Skeletal muscle satellite cell (primary cell): ENCODE measurements at regions not wholly inside any gene's neighbourhood (a gene's known extent, or its start where the extent isn't known, plus 50 kb on each side); places are given as distances from the start of the nearest gene placed in this dataset.

Experiments
- H3K27me3 ChIP-seq: 2 replicates; pipeline ENCODE4 v1.7.0; 2013; ENCODE audit warnings: low read length; ENCODE audit not compliant: control insufficient read depth, insufficient read depth
- H3K36me3 ChIP-seq: 2 replicates; pipeline ENCODE4 v1.7.0; 2013; ENCODE audit warnings: mild to moderate bottlenecking, control low read depth, low read length; ENCODE audit not compliant: insufficient read depth
- H3K4me1 ChIP-seq: 2 replicates; pipeline ENCODE4 v1.7.0; 2013; ENCODE audit warnings: low read length; ENCODE audit not compliant: control insufficient read depth, insufficient read depth
- H3K4me2 ChIP-seq: 2 replicates; pipeline ENCODE4 v1.7.0; 2013; ENCODE audit warnings: mild to moderate bottlenecking, low read length
- H3K4me3 ChIP-seq: 2 replicates; pipeline ENCODE4 v1.7.0; 2013; ENCODE audit warnings: low read length
- H3K9ac ChIP-seq: 2 replicates; pipeline ENCODE4 v1.7.0; 2013; ENCODE audit warnings: mild to moderate bottlenecking, low read depth, low read length, moderate library complexity
- H3K9me3 ChIP-seq: replicated peaks from 2 replicates; pipeline ENCODE4 v1.7.0; 2013; ENCODE audit warnings: mild to moderate bottlenecking, control low read depth, low read length

- Histone ChIP-seq H3K4me2 (no peak overlapping the region), H3K4me1 (peaks cover 62% of the 10 kb centered on the region), H3K9ac (no peak overlapping the region), H3K9me3 (no peaks in the 10 kb centered on the region), H3K4me3 (no peak overlapping the region), H3K36me3 (no peaks in the 10 kb centered on the region), H3K27me3 (no peaks in the 10 kb centered on the region)
These were observed 57.6 kb upstream of the MED9 start for GRCh38 chr17:17419166-17419565.

GRCh38 chr17:17419631-17420030 is 57.2 kb upstream of the MED9 start:
- no peaks in the 10 kb centered on the region for H3K36me3 ChIP-seq
- H3K4me1 ChIP-seq: peaks cover 57% of the 10 kb centered on the region
- H3K9me3 ChIP-seq: peaks cover 2% of the 10 kb centered on the region
- no peak overlapping the region for H3K4me3 ChIP-seq
- no peaks in the 10 kb centered on the region for H3K27me3 ChIP-seq
- H3K9ac ChIP-seq: peak overlapping the region; percentile 43
- H3K4me2 ChIP-seq: no peak overlapping the region

- Histone ChIP-seq H3K27me3 (no peaks in the 10 kb centered on the region), H3K4me1 (peaks cover 53% of the 10 kb centered on the region), H3K9ac (peak overlapping the region; percentile 43), H3K4me3 (no peak overlapping the region), H3K36me3 (no peaks in the 10 kb centered on the region), H3K4me2 (peak overlapping the region; percentile 7), H3K9me3 (peaks cover 5% of the 10 kb centered on the region)
These were observed 56.7 kb upstream of the MED9 start for GRCh38 chr17:17420082-17420481.

- peaks cover 47% of the 10 kb centered on the region for H3K4me1 ChIP-seq
- H3K9me3 ChIP-seq: peaks cover 5% of the 10 kb centered on the region
- H3K36me3 ChIP-seq: no peaks in the 10 kb centered on the region
- peak overlapping the region; percentile 7 for H3K4me2 ChIP-seq
- no peak overlapping the region for H3K4me3 ChIP-seq
- peak overlapping the region; percentile 43 for H3K9ac ChIP-seq
- H3K27me3 ChIP-seq: no peaks in the 10 kb centered on the region
These were observed 56.1 kb upstream of the MED9 start for GRCh38 chr17:17420561-17421269.

GRCh38 chr17:17421346-17422216 is 55.2 kb upstream of the MED9 start:
- H3K36me3 ChIP-seq: no peaks in the 10 kb centered on the region

GRCh38 chr17:17422217-17422610 is 54.6 kb upstream of the MED9 start:
- Histone ChIP-seq H3K9ac (no peak overlapping the region), H3K4me1 (peaks cover 32% of the 10 kb centered on the region), H3K36me3 (no peaks in the 10 kb centered on the region), H3K4me2 (no peak overlapping the region), H3K9me3 (peaks cover 5% of the 10 kb centered on the region), H3K4me3 (no peak overlapping the region), H3K27me3 (peaks cover 5% of the 10 kb centered on the region)

More at GRCh38 chr17:17421346-17422216, 55.2 kb upstream of the MED9 start:
- peaks cover 38% of the 10 kb centered on the region for H3K4me1 ChIP-seq
- H3K4me3 ChIP-seq: no peak overlapping the region
- H3K4me2 ChIP-seq: no peak overlapping the region
- H3K9me3 ChIP-seq: peaks cover 5% of the 10 kb centered on the region
- peak overlapping the region; percentile 43 for H3K9ac ChIP-seq
- H3K27me3 ChIP-seq: peaks cover 2% of the 10 kb centered on the region

GRCh38 chr17:17422641-17423040 is 54.2 kb upstream of the MED9 start:
- Histone ChIP-seq H3K4me2 (no peak overlapping the region), H3K9ac (no peak overlapping the region), H3K9me3 (peaks cover 5% of the 10 kb centered on the region), H3K4me3 (no peak overlapping the region), H3K27me3 (peaks cover 10% of the 10 kb centered on the region), H3K4me1 (peaks cover 31% of the 10 kb centered on the region), H3K36me3 (no peaks in the 10 kb centered on the region)

- Histone ChIP-seq H3K4me3 (no peak overlapping the region), H3K4me1 (peaks cover 23% of the 10 kb centered on the region), H3K4me2 (no peak overlapping the region), H3K9ac (no peak overlapping the region), H3K27me3 (peaks cover 13% of the 10 kb centered on the region), H3K9me3 (peaks cover 5% of the 10 kb centered on the region), H3K36me3 (no peaks in the 10 kb centered on the region)
These were observed 53.1 kb upstream of the MED9 start for GRCh38 chr17:17423656-17424055.

GRCh38 chr17:17424552-17424951 is 52.2 kb upstream of the MED9 start:
- Histone ChIP-seq H3K27me3 (peaks cover 13% of the 10 kb centered on the region), H3K4me3 (no peak overlapping the region), H3K9ac (no peak overlapping the region), H3K9me3 (peaks cover 5% of the 10 kb centered on the region), H3K4me1 (peaks cover 16% of the 10 kb centered on the region), H3K4me2 (no peak overlapping the region), H3K36me3 (no peaks in the 10 kb centered on the region)

GRCh38 chr17:17425005-17425404 is 51.8 kb upstream of the MED9 start:
- no peaks in the 10 kb centered on the region for H3K36me3 ChIP-seq
- peaks cover 11% of the 10 kb centered on the region for H3K4me1 ChIP-seq
- H3K27me3 ChIP-seq: peaks cover 16% of the 10 kb centered on the region
- H3K4me3 ChIP-seq: no peak overlapping the region
- H3K9ac ChIP-seq: no peak overlapping the region
- H3K9me3 ChIP-seq: peaks cover 5% of the 10 kb centered on the region
- H3K4me2 ChIP-seq: no peak overlapping the region

GRCh38 chr17:17425591-17425990 is 51.2 kb upstream of the MED9 start:
- H3K4me2 ChIP-seq: no peak overlapping the region
- no peak overlapping the region for H3K4me3 ChIP-seq
- peaks cover 5% of the 10 kb centered on the region for H3K9me3 ChIP-seq
- H3K36me3 ChIP-seq: no peaks in the 10 kb centered on the region
- peaks cover 19% of the 10 kb centered on the region for H3K27me3 ChIP-seq
- no peak overlapping the region for H3K9ac ChIP-seq
- H3K4me1 ChIP-seq: peaks cover 6% of the 10 kb centered on the region
